Endothelial cell of umbilical vein (primary cell): ENCODE measurements at regions not wholly inside any gene's neighbourhood (a gene's known extent, or its start where the extent isn't known, plus 50 kb on each side); places are given as distances from the start of the nearest gene placed in this dataset.

ENCODE experiments used
- CTCF ChIP-seq, 2 donors: IDR thresholded peaks; 1 replicate in 1 of 2; 2 replicates in 1 of 2; pipeline ENCODE4 v1.5.1; 2011; ENCODE audit warnings: low read length in 2 of 2, mild to moderate bottlenecking in 2 of 2, moderate library complexity in 2 of 2, control low read depth in 1 of 2, inconsistent platforms in 1 of 2, low read depth in 1 of 2; ENCODE audit not compliant: insufficient read depth in 1 of 2; ENCODE audit errors: extremely low read depth in 1 of 2
- EZH2 ChIP-seq: IDR thresholded peaks from 2 replicates; pipeline ENCODE4 v1.6.1; 2012; ENCODE audit warnings: borderline replicate concordance, low read depth, mild to moderate bottlenecking, moderate library complexity, low read length, inconsistent platforms; ENCODE audit not compliant: severe bottlenecking
- MYC ChIP-seq: IDR thresholded peaks from one replicate; pipeline ENCODE4 v1.6.1; 2011; ENCODE audit warnings: mild to moderate bottlenecking, low read depth, low read length
- POLR2A ChIP-seq: IDR thresholded peaks from 2 replicates; pipeline ENCODE4 v1.6.1; 2012; ENCODE audit warnings: low read depth, mild to moderate bottlenecking, control low read depth, low read length
- POLR2AphosphoS5 ChIP-seq: IDR thresholded peaks from 2 replicates; pipeline ENCODE4 v1.6.1; 2012; ENCODE audit warnings: low read depth, mild to moderate bottlenecking, control low read depth, low read length, moderate library complexity; ENCODE audit not compliant: insufficient read depth

GRCh38 chr3:88230638-88231037 is 80.9 kb downstream of the C3orf38 start:
- TF ChIP-seq CTCF (IDR thresholded peaks at IDR 0.05; ENCODE audit: extremely low read depth in 1 of 2, insufficient read depth in 1 of 2, low read depth in 1 of 2, low read length in 2 of 2) (no peak), POLR2A (no peak), POLR2AphosphoS5 (no peak), EZH2 (no peak), MYC (no peak)
